HG03457 (cell line): ENCODE measurements at regions not wholly inside any gene's neighbourhood (a gene's known extent, or its start where the extent isn't known, plus 50 kb on each side); places are given as distances from the start of the nearest gene placed in this dataset.

Experiments used
- ATAC-seq: cut with Tn5 transposase; IDR thresholded peaks from one replicate; pipeline ENCODE4 v1.9.1; 2021; ENCODE audit warnings: moderate number of reproducible peaks; ENCODE audit not compliant: unreplicated experiment

GRCh38 chr3:16048435-16049318 lies 125.8 kb upstream of the GALNT15 start:
- peak; percentile 77 for ATAC-seq

GRCh38 chr3:16050641-16051467 lies 123.6 kb upstream of the GALNT15 start:
- no peak for ATAC-seq

GRCh38 chr3:16051691-16052090 lies 122.8 kb upstream of the GALNT15 start:
- ATAC-seq, result no peak

- no peak for ATAC-seq
These were observed 121.5 kb upstream of the GALNT15 start for GRCh38 chr3:16052964-16053363.

- ATAC-seq, result no peak
These were observed 120.7 kb upstream of the GALNT15 start for GRCh38 chr3:16053794-16054193.

- no peak for ATAC-seq
These were observed 118.8 kb upstream of the GALNT15 start for GRCh38 chr3:16055606-16056211.

GRCh38 chr3:16056217-16056616 lies 118.3 kb upstream of the GALNT15 start:
- no peak for ATAC-seq

- ATAC-seq, result no peak
These were observed 116.0 kb upstream of the GALNT15 start for GRCh38 chr3:16058521-16058920.

GRCh38 chr3:16059081-16059537 lies 115.4 kb upstream of the GALNT15 start:
- no peak for ATAC-seq

- no peak for ATAC-seq
These were observed 114.6 kb upstream of the GALNT15 start for GRCh38 chr3:16059711-16060357.

- no peak for ATAC-seq
These were observed 114.1 kb upstream of the GALNT15 start for GRCh38 chr3:16060358-16060852.

GRCh38 chr3:16060945-16061344 lies 113.5 kb upstream of the GALNT15 start:
- no peak for ATAC-seq

GRCh38 chr3:16061491-16061890 lies 113.0 kb upstream of the GALNT15 start:
- no peak for ATAC-seq

GRCh38 chr3:16063603-16064002 lies 110.9 kb upstream of the GALNT15 start:
- ATAC-seq, result no peak

GRCh38 chr3:16064642-16065414 lies 109.7 kb upstream of the GALNT15 start:
- ATAC-seq, result no peak

GRCh38 chr3:16066545-16066944 lies 107.9 kb upstream of the GALNT15 start:
- ATAC-seq, result no peak

- no peak for ATAC-seq
These were observed 107.5 kb upstream of the GALNT15 start for GRCh38 chr3:16066975-16067374.

- ATAC-seq, result no peak
These were observed 106.5 kb upstream of the GALNT15 start for GRCh38 chr3:16067837-16068471.

- no peak for ATAC-seq
These were observed 105.1 kb upstream of the GALNT15 start for GRCh38 chr3:16069149-16069922.
